ENCODE measurements at regions not wholly inside any gene's neighbourhood (a gene's known extent, or its start where the extent isn't known, plus 50 kb on each side); places are given as distances from the start of the nearest gene placed in this dataset.

- DNase-seq, result no peak
- Mint-ChIP-seq H3K4me1 (no peaks in the 10 kb centered on the region), H3K9me3 (peaks cover 0 to 11% (median 6%) of the 10 kb centered on the region in 5 donors), H3K36me3 (no peaks in the 10 kb centered on the region), H3K27me3 (no peaks in the 10 kb centered on the region), H3K27ac (no peak overlapping the region), H3K4me3 (no peak overlapping the region)
- Histone ChIP-seq H3K4me1 (ENCODE audit: insufficient read depth, low read length) (no peaks in the 10 kb centered on the region), H3K36me3 (ENCODE audit: insufficient read depth, low read length) (no peaks in the 10 kb centered on the region), H3K27me3 (ENCODE audit: insufficient read depth, low read length, poor library complexity, severe bottlenecking) (no peaks in the 10 kb centered on the region), H3K27ac (ENCODE audit: low read depth, low read length) (no peak overlapping the region), H3K4me3 (ENCODE audit: low read length) (no peak overlapping the region), H3K9me3 (ENCODE audit: low read length) (no peaks in the 10 kb centered on the region)
- POLR2A ChIA-PET, result no interaction called here
- CTCF ChIA-PET, result no interaction called here
Observed at GRCh38 chr6:102549221-102549874, 1155.8 kb downstream of the GRIK2 start.

GRCh38 chr6:102525336-102525735 lies 1131.8 kb downstream of the GRIK2 start:
- H3K36me3 ChIP-seq (ENCODE audit: insufficient read depth, low read length), result no peaks in the 10 kb centered on the region
- POLR2A ChIA-PET, result no interaction called here

GRCh38 chr6:102520966-102521365 lies 1127.5 kb downstream of the GRIK2 start:
- no peak overlapping the region for H3K27ac Mint-ChIP-seq
- POLR2A ChIA-PET, result no interaction called here

More at GRCh38 chr6:102525336-102525735, 1131.8 kb downstream of the GRIK2 start:
- H3K4me1 ChIP-seq (ENCODE audit: insufficient read depth, low read length), result no peaks in the 10 kb centered on the region
- H3K9me3 ChIP-seq (ENCODE audit: low read length), result no peaks in the 10 kb centered on the region
- Mint-ChIP-seq H3K4me3 (no peak overlapping the region), H3K36me3 (no peaks in the 10 kb centered on the region), H3K9me3 (peaks cover 0 to 21% (median 0%) of the 10 kb centered on the region in 5 donors), H3K4me1 (no peaks in the 10 kb centered on the region), H3K27ac (no peak overlapping the region), H3K27me3 (no peaks in the 10 kb centered on the region)
- no peak overlapping the region for H3K27ac ChIP-seq (ENCODE audit: low read depth, low read length)
- no peaks in the 10 kb centered on the region for H3K27me3 ChIP-seq (ENCODE audit: insufficient read depth, low read length, poor library complexity, severe bottlenecking)
- H3K4me3 ChIP-seq (ENCODE audit: low read length), result no peak overlapping the region
- DNase-seq, result no peak
- CTCF ChIA-PET, result no interaction called here

GRCh38 chr6:102517506-102517905 lies 1124.0 kb downstream of the GRIK2 start:
- H3K4me1 Mint-ChIP-seq, result no peaks in the 10 kb centered on the region
- H3K36me3 ChIP-seq (ENCODE audit: insufficient read depth, low read length), result no peaks in the 10 kb centered on the region
- H3K36me3 Mint-ChIP-seq, result no peaks in the 10 kb centered on the region
- ChIA-PET POLR2A (no interaction called here), CTCF (no interaction called here)
- H3K27ac ChIP-seq (ENCODE audit: low read depth, low read length), result no peak overlapping the region
- no peak overlapping the region for H3K27ac Mint-ChIP-seq
- no peaks in the 10 kb centered on the region for H3K9me3 ChIP-seq (ENCODE audit: low read length)
- no peaks in the 10 kb centered on the region for H3K4me1 ChIP-seq (ENCODE audit: insufficient read depth, low read length)
- no peak for DNase-seq
- no peaks in the 10 kb centered on the region for H3K27me3 Mint-ChIP-seq
- no peaks in the 10 kb centered on the region for H3K27me3 ChIP-seq (ENCODE audit: insufficient read depth, low read length, poor library complexity, severe bottlenecking)
- no peak overlapping the region for H3K4me3 ChIP-seq (ENCODE audit: low read length)
- H3K9me3 Mint-ChIP-seq, result peaks cover 0 to 8% (median 3%) of the 10 kb centered on the region in 5 donors
- H3K4me3 Mint-ChIP-seq, result no peak overlapping the region

More at GRCh38 chr6:102520966-102521365, 1127.5 kb downstream of the GRIK2 start:
- H3K4me1 Mint-ChIP-seq, result no peaks in the 10 kb centered on the region
- peaks cover 0 to 8% (median 3%) of the 10 kb centered on the region in 5 donors for H3K9me3 Mint-ChIP-seq
- no peak overlapping the region for H3K4me3 Mint-ChIP-seq
- Histone ChIP-seq H3K27ac (ENCODE audit: low read depth, low read length) (no peak overlapping the region), H3K27me3 (ENCODE audit: insufficient read depth, low read length, poor library complexity, severe bottlenecking) (no peaks in the 10 kb centered on the region), H3K4me3 (ENCODE audit: low read length) (no peak overlapping the region), H3K9me3 (ENCODE audit: low read length) (no peaks in the 10 kb centered on the region), H3K36me3 (ENCODE audit: insufficient read depth, low read length) (no peaks in the 10 kb centered on the region), H3K4me1 (ENCODE audit: insufficient read depth, low read length) (no peaks in the 10 kb centered on the region)
- DNase-seq, result no peak
- no peaks in the 10 kb centered on the region for H3K36me3 Mint-ChIP-seq
- H3K27me3 Mint-ChIP-seq, result no peaks in the 10 kb centered on the region
- CTCF ChIA-PET, result no interaction called here

- Mint-ChIP-seq H3K36me3 (no peaks in the 10 kb centered on the region), H3K4me3 (no peak overlapping the region), H3K9me3 (peaks cover 4 to 42% (median 16%) of the 10 kb centered on the region in 5 donors), H3K27ac (no peak overlapping the region), H3K27me3 (no peaks in the 10 kb centered on the region), H3K4me1 (no peaks in the 10 kb centered on the region)
- Histone ChIP-seq H3K4me1 (ENCODE audit: insufficient read depth, low read length) (no peaks in the 10 kb centered on the region), H3K9me3 (ENCODE audit: low read length) (no peaks in the 10 kb centered on the region), H3K27me3 (ENCODE audit: insufficient read depth, low read length, poor library complexity, severe bottlenecking) (no peaks in the 10 kb centered on the region), H3K36me3 (ENCODE audit: insufficient read depth, low read length) (no peaks in the 10 kb centered on the region), H3K27ac (ENCODE audit: low read depth, low read length) (no peak overlapping the region), H3K4me3 (ENCODE audit: low read length) (no peak overlapping the region)
- DNase-seq, result no peak
- ChIA-PET CTCF (no interaction called here), POLR2A (no interaction called here)
Observed at GRCh38 chr6:102501615-102502014, 1108.1 kb downstream of the GRIK2 start.

- H3K4me1 ChIP-seq (ENCODE audit: insufficient read depth, low read length), result no peaks in the 10 kb centered on the region
- H3K9me3 ChIP-seq (ENCODE audit: low read length), result no peaks in the 10 kb centered on the region
- Mint-ChIP-seq H3K27me3 (no peaks in the 10 kb centered on the region), H3K4me1 (no peaks in the 10 kb centered on the region), H3K4me3 (no peak overlapping the region), H3K36me3 (no peaks in the 10 kb centered on the region), H3K9me3 (peaks cover 3 to 11% (median 8%) of the 10 kb centered on the region in 5 donors), H3K27ac (no peak overlapping the region)
- no peak for DNase-seq
- CTCF ChIA-PET, result no interaction called here
- H3K4me3 ChIP-seq (ENCODE audit: low read length), result no peak overlapping the region
- POLR2A ChIA-PET, result no interaction called here
- H3K27ac ChIP-seq (ENCODE audit: low read depth, low read length), result no peak overlapping the region
- H3K27me3 ChIP-seq (ENCODE audit: insufficient read depth, low read length, poor library complexity, severe bottlenecking), result no peaks in the 10 kb centered on the region
- H3K36me3 ChIP-seq (ENCODE audit: insufficient read depth, low read length), result no peaks in the 10 kb centered on the region
Observed at GRCh38 chr6:102494808-102495207, 1101.3 kb downstream of the GRIK2 start.

GRCh38 chr6:102493485-102493884 lies 1100.0 kb downstream of the GRIK2 start:
- Mint-ChIP-seq H3K27ac (no peak overlapping the region), H3K9me3 (peaks cover 3 to 11% (median 5%) of the 10 kb centered on the region in 5 donors), H3K4me3 (no peak overlapping the region), H3K36me3 (no peaks in the 10 kb centered on the region), H3K4me1 (no peaks in the 10 kb centered on the region), H3K27me3 (no peaks in the 10 kb centered on the region)
- no peak overlapping the region for H3K4me3 ChIP-seq (ENCODE audit: low read length)
- ChIA-PET CTCF (no interaction called here), POLR2A (no interaction called here)
- no peaks in the 10 kb centered on the region for H3K27me3 ChIP-seq (ENCODE audit: insufficient read depth, low read length, poor library complexity, severe bottlenecking)
- DNase-seq, result no peak
- H3K9me3 ChIP-seq (ENCODE audit: low read length), result no peaks in the 10 kb centered on the region
- H3K36me3 ChIP-seq (ENCODE audit: insufficient read depth, low read length), result no peaks in the 10 kb centered on the region
- H3K4me1 ChIP-seq (ENCODE audit: insufficient read depth, low read length), result no peaks in the 10 kb centered on the region
- no peak overlapping the region for H3K27ac ChIP-seq (ENCODE audit: low read depth, low read length)

- Histone ChIP-seq H3K36me3 (ENCODE audit: insufficient read depth, low read length) (no peaks in the 10 kb centered on the region), H3K9me3 (ENCODE audit: low read length) (no peaks in the 10 kb centered on the region), H3K4me3 (ENCODE audit: low read length) (no peak overlapping the region), H3K4me1 (ENCODE audit: insufficient read depth, low read length) (no peaks in the 10 kb centered on the region), H3K27ac (ENCODE audit: low read depth, low read length) (no peak overlapping the region), H3K27me3 (ENCODE audit: insufficient read depth, low read length, poor library complexity, severe bottlenecking) (no peaks in the 10 kb centered on the region)
- CTCF ChIA-PET, result no interaction called here
- Mint-ChIP-seq H3K27me3 (no peaks in the 10 kb centered on the region), H3K9me3 (peaks cover 0 to 9% (median 4%) of the 10 kb centered on the region in 5 donors), H3K36me3 (no peaks in the 10 kb centered on the region), H3K4me1 (no peaks in the 10 kb centered on the region), H3K4me3 (no peak overlapping the region), H3K27ac (no peak overlapping the region)
- POLR2A ChIA-PET, result no interaction called here
- no peak for DNase-seq
Observed at GRCh38 chr6:102488729-102489128, 1095.2 kb downstream of the GRIK2 start.

GRCh38 chr6:102485480-102485879 lies 1092.0 kb downstream of the GRIK2 start:
- Histone ChIP-seq H3K9me3 (ENCODE audit: low read length) (no peaks in the 10 kb centered on the region), H3K4me3 (ENCODE audit: low read length) (no peak overlapping the region), H3K27ac (ENCODE audit: low read depth, low read length) (no peak overlapping the region), H3K4me1 (ENCODE audit: insufficient read depth, low read length) (no peaks in the 10 kb centered on the region), H3K27me3 (ENCODE audit: insufficient read depth, low read length, poor library complexity, severe bottlenecking) (no peaks in the 10 kb centered on the region), H3K36me3 (ENCODE audit: insufficient read depth, low read length) (no peaks in the 10 kb centered on the region)
- Mint-ChIP-seq H3K9me3 (peaks cover 0 to 9% (median 2%) of the 10 kb centered on the region in 5 donors), H3K4me3 (no peak overlapping the region), H3K4me1 (no peaks in the 10 kb centered on the region), H3K36me3 (no peaks in the 10 kb centered on the region), H3K27me3 (no peaks in the 10 kb centered on the region), H3K27ac (no peak overlapping the region)
- ChIA-PET CTCF (no interaction called here), POLR2A (no interaction called here)
- no peak for DNase-seq
